ENCODE measurements at regions not wholly inside any gene's neighbourhood (a gene's known extent, or its start where the extent isn't known, plus 50 kb on each side); places are given as distances from the start of the nearest gene placed in this dataset.

GRCh38 chrX:20437683-20438082 is 171.0 kb upstream of the RPS6KA3 start:
- Histone ChIP-seq H3K27ac (no peak overlapping the region), H3K9me3 (ENCODE audit: low read depth) (no peaks in the 10 kb centered on the region), H3K4me1 (ENCODE audit: insufficient read depth) (no peaks in the 10 kb centered on the region), H4K20me1 (ENCODE audit: insufficient read depth, poor library complexity, severe bottlenecking) (no peaks in the 10 kb centered on the region), H3K79me2 (no peaks in the 10 kb centered on the region), H3K27me3 (no peaks in the 10 kb centered on the region), H3K36me3 (replicated peaks; ENCODE audit: insufficient read depth, low read depth) (no peaks in the 10 kb centered on the region), H3K4me3 (no peak overlapping the region), H3K4me2 (no peak overlapping the region), H2AFZ (no peak overlapping the region), H3K9me2 (replicated peaks; ENCODE audit: insufficient read depth) (no peaks in the 10 kb centered on the region)
- no peak for DNase-seq (ENCODE audit: low spot score)
- WGBS (ENCODE audit: low lambda C conversion rate, missing lambda C conversion rate), result 54% methylated on average over 1 of the region's 1 CpG
- TF ChIP-seq EZH2phosphoT487 (IDR thresholded peaks at IDR 0.05; ENCODE audit: low read depth, severe bottlenecking, unreplicated experiment), result no peak
- TF ChIP-seq CTCF (IDR thresholded peaks at IDR 0.05; ENCODE audit: poor library complexity), result no peak
- no peak for TF ChIP-seq EZH2 (IDR thresholded peaks at IDR 0.05; ENCODE audit: borderline replicate concordance)

DNA sequence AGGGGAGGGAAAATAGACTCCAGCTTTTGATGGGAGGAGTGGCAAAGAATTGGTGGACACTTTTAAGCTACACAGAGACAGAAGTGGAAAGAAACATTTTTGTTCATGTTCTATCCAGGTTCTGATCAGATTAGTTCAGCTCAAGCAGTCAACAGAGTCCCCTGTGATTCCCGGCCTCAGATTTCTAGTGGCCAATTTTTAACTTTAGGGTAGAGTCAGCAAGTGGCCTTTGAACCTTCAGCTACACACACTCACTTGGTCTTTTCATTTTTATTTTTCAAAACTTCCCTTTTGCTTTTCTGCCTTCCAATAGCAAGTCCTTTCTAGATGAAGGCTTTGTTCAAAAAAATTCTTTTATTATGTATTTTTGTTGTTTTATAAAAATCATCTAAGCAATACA is 169.2 kb upstream of the RPS6KA3 start:
- Histone ChIP-seq H4K20me1 (ENCODE audit: insufficient read depth, poor library complexity, severe bottlenecking) (no peaks in the 10 kb centered on the region), H3K27me3 (no peaks in the 10 kb centered on the region), H3K9me3 (ENCODE audit: low read depth) (no peaks in the 10 kb centered on the region), H3K79me2 (no peaks in the 10 kb centered on the region), H2AFZ (no peak overlapping the region), H3K4me1 (ENCODE audit: insufficient read depth) (no peaks in the 10 kb centered on the region), H3K27ac (peak overlapping the region; percentile 68), H3K4me2 (no peak overlapping the region), H3K36me3 (replicated peaks; ENCODE audit: insufficient read depth, low read depth) (no peaks in the 10 kb centered on the region), H3K9me2 (replicated peaks; ENCODE audit: insufficient read depth) (no peaks in the 10 kb centered on the region), H3K4me3 (no peak overlapping the region)
- DNase-seq (ENCODE audit: low spot score), result no peak
- 38% methylated on average over 1 of the region's 1 CpG for WGBS (ENCODE audit: low lambda C conversion rate, missing lambda C conversion rate)
- TF ChIP-seq EZH2 (IDR thresholded peaks at IDR 0.05; ENCODE audit: borderline replicate concordance) (no peak), EZH2phosphoT487 (IDR thresholded peaks at IDR 0.05; ENCODE audit: low read depth, severe bottlenecking, unreplicated experiment) (no peak), CTCF (IDR thresholded peaks at IDR 0.05; ENCODE audit: poor library complexity) (no peak)

GRCh38 chrX:20434986-20435385 is 168.3 kb upstream of the RPS6KA3 start:
- WGBS (ENCODE audit: low lambda C conversion rate, missing lambda C conversion rate), result 70% methylated on average over 3 of the region's 3 CpGs
- H3K9me2 ChIP-seq (replicated peaks; ENCODE audit: insufficient read depth), result no peaks in the 10 kb centered on the region
- H4K20me1 ChIP-seq (ENCODE audit: insufficient read depth, poor library complexity, severe bottlenecking), result no peaks in the 10 kb centered on the region
- no peaks in the 10 kb centered on the region for H3K79me2 ChIP-seq
- peak overlapping the region; percentile 68 for H3K27ac ChIP-seq
- no peak overlapping the region for H2AFZ ChIP-seq
- H3K4me3 ChIP-seq, result no peak overlapping the region
- no peak for DNase-seq (ENCODE audit: low spot score)
- H3K27me3 ChIP-seq, result no peaks in the 10 kb centered on the region
- TF ChIP-seq CTCF (IDR thresholded peaks at IDR 0.05; ENCODE audit: poor library complexity), result no peak
- no peak for TF ChIP-seq EZH2phosphoT487 (IDR thresholded peaks at IDR 0.05; ENCODE audit: low read depth, severe bottlenecking, unreplicated experiment)
- no peak for TF ChIP-seq EZH2 (IDR thresholded peaks at IDR 0.05; ENCODE audit: borderline replicate concordance)
- H3K4me1 ChIP-seq (ENCODE audit: insufficient read depth), result no peaks in the 10 kb centered on the region
- H3K4me2 ChIP-seq, result no peak overlapping the region
- no peaks in the 10 kb centered on the region for H3K36me3 ChIP-seq (replicated peaks; ENCODE audit: insufficient read depth, low read depth)
- H3K9me3 ChIP-seq (ENCODE audit: low read depth), result no peaks in the 10 kb centered on the region

DNA sequence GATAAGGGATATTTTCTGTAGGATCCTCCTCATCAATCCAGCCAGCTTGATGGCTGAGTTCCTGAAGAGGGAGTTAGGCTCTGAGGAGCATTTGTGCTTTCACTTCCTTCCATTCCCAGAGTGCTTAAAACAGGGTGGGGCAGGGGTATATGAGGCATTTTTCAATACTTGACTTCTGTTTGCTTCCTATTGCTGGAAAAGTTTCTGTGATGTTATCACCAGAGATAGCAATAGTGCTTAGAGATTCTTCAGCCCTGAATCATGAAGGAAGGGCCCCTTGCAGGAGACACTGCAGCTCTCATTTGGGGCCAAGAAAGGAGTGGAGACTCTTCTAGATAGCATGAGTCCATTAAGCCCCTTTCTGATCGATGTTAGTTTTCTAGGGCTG is 166.7 kb upstream of the RPS6KA3 start:
- H3K9me2 ChIP-seq (replicated peaks; ENCODE audit: insufficient read depth), result no peaks in the 10 kb centered on the region
- H3K27ac ChIP-seq, result no peak overlapping the region
- no peaks in the 10 kb centered on the region for H4K20me1 ChIP-seq (ENCODE audit: insufficient read depth, poor library complexity, severe bottlenecking)
- no peaks in the 10 kb centered on the region for H3K9me3 ChIP-seq (ENCODE audit: low read depth)
- TF ChIP-seq EZH2phosphoT487 (IDR thresholded peaks at IDR 0.05; ENCODE audit: low read depth, severe bottlenecking, unreplicated experiment), result no peak
- TF ChIP-seq CTCF (IDR thresholded peaks at IDR 0.05; ENCODE audit: poor library complexity), result no peak
- no peak for TF ChIP-seq EZH2 (IDR thresholded peaks at IDR 0.05; ENCODE audit: borderline replicate concordance)
- no peaks in the 10 kb centered on the region for H3K36me3 ChIP-seq (replicated peaks; ENCODE audit: insufficient read depth, low read depth)
- no peaks in the 10 kb centered on the region for H3K27me3 ChIP-seq
- no peak overlapping the region for H3K4me2 ChIP-seq
- no peaks in the 10 kb centered on the region for H3K4me1 ChIP-seq (ENCODE audit: insufficient read depth)
- 85% methylated on average over 1 of the region's 1 CpG for WGBS (ENCODE audit: low lambda C conversion rate, missing lambda C conversion rate)
- H3K79me2 ChIP-seq, result no peaks in the 10 kb centered on the region
- no peak overlapping the region for H3K4me3 ChIP-seq
- no peak overlapping the region for H2AFZ ChIP-seq
- no peak for DNase-seq (ENCODE audit: low spot score)

Measured in hepatocyte (in vitro differentiated cells).